ENCODE measurements at regions not wholly inside any gene's neighbourhood (a gene's known extent, or its start where the extent isn't known, plus 50 kb on each side); places are given as distances from the start of the nearest gene placed in this dataset.

DNA sequence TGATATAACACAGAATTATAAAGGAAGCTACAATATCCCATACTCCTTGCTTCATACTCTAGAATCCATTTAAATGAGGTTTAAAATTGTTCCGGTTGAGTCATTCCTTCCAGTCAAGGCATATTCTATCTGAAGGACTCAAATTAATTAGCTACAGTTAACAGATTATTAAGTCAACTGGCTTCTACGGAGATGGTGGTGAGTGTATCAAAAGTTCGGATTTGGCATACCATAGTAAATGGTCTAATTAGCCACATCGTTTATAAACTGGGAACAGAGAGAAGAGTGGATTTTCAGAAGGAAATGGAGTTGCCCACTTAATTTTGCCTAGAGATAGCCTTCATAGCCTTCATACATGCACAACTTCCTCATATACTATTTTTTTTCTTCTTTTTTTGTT, 1095.3 kb downstream of the TTLL7 start:
- Histone ChIP-seq H3K9me2 (replicated peaks; ENCODE audit: control insufficient read depth, low read length) (no peaks in the 10 kb centered on the region), H3K4me1 (ENCODE audit: control insufficient read depth, low read length) (no peaks in the 10 kb centered on the region), H3F3A (ENCODE audit: control insufficient read depth, insufficient read depth) (no peaks in the 10 kb centered on the region), H3K79me2 (ENCODE audit: control insufficient read depth, low read length) (no peaks in the 10 kb centered on the region), H3K4me2 (ENCODE audit: low read length) (no peak overlapping the region), H4K20me1 (ENCODE audit: control insufficient read depth, insufficient read depth, low read depth, low read length) (no peaks in the 10 kb centered on the region), H3K4me3 (ENCODE audit: low read length) (no peak overlapping the region), H3K27me3 (ENCODE audit: control insufficient read depth, low read length) (no peaks in the 10 kb centered on the region), H3K27ac (ENCODE audit: low read depth, low read length) (no peak overlapping the region), H3K9me3 (ENCODE audit: control insufficient read depth, insufficient read depth, low read length) (no peaks in the 10 kb centered on the region), H3K36me3 (ENCODE audit: control insufficient read depth, low read length) (no peaks in the 10 kb centered on the region)
- no peak for TF ChIP-seq EZH2phosphoT487 (IDR thresholded peaks at IDR 0.05; ENCODE audit: borderline replicate concordance, low read length)
- TF ChIP-seq, protein P1, sequence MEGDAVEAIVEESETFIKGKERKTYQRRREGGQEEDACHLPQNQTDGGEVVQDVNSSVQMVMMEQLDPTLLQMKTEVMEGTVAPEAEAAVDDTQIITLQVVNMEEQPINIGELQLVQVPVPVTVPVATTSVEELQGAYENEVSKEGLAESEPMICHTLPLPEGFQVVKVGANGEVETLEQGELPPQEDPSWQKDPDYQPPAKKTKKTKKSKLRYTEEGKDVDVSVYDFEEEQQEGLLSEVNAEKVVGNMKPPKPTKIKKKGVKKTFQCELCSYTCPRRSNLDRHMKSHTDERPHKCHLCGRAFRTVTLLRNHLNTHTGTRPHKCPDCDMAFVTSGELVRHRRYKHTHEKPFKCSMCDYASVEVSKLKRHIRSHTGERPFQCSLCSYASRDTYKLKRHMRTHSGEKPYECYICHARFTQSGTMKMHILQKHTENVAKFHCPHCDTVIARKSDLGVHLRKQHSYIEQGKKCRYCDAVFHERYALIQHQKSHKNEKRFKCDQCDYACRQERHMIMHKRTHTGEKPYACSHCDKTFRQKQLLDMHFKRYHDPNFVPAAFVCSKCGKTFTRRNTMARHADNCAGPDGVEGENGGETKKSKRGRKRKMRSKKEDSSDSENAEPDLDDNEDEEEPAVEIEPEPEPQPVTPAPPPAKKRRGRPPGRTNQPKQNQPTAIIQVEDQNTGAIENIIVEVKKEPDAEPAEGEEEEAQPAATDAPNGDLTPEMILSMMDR (IDR thresholded peaks at IDR 0.05; ENCODE audit: low read depth, low read length, poor library complexity, severe bottlenecking) = no peak

DNA sequence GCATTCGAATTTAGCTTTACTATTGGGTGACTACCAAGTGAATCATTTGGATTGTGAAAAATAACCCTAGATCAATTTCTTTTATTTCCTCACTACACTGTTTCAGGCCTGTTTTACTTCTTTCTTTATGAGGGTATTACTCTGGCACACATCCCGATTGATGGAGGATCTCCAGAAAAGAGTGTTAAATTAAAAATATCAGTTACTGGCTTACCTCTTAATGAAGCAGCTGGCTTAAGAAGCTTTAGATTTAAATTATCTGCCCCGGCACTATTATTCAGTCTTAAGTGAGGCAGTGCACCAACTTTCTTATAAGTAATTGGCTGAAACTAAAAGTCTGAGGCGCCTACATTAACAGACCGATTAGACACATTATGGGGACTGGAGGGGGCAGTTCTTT, 1097.4 kb downstream of the TTLL7 start:
- Histone ChIP-seq H3K79me2 (ENCODE audit: control insufficient read depth, low read length) (no peaks in the 10 kb centered on the region), H3K9me2 (replicated peaks; ENCODE audit: control insufficient read depth, low read length) (no peaks in the 10 kb centered on the region), H4K20me1 (ENCODE audit: control insufficient read depth, insufficient read depth, low read depth, low read length) (no peaks in the 10 kb centered on the region), H3K4me3 (ENCODE audit: low read length) (no peak overlapping the region), H3K4me1 (ENCODE audit: control insufficient read depth, low read length) (no peaks in the 10 kb centered on the region), H3K27ac (ENCODE audit: low read depth, low read length) (no peak overlapping the region), H3F3A (ENCODE audit: control insufficient read depth, insufficient read depth) (no peaks in the 10 kb centered on the region), H3K27me3 (ENCODE audit: control insufficient read depth, low read length) (no peaks in the 10 kb centered on the region), H3K36me3 (ENCODE audit: control insufficient read depth, low read length) (no peaks in the 10 kb centered on the region), H3K4me2 (ENCODE audit: low read length) (no peak overlapping the region), H3K9me3 (ENCODE audit: control insufficient read depth, insufficient read depth, low read length) (no peaks in the 10 kb centered on the region)
- TF ChIP-seq, protein P1 (IDR thresholded peaks at IDR 0.05; ENCODE audit: low read depth, low read length, poor library complexity, severe bottlenecking) = no peak
- no peak for TF ChIP-seq EZH2phosphoT487 (IDR thresholded peaks at IDR 0.05; ENCODE audit: borderline replicate concordance, low read length)

GRCh38 chr1:82901118-82901517, 1097.8 kb downstream of the TTLL7 start:
- H4K20me1 ChIP-seq (ENCODE audit: control insufficient read depth, insufficient read depth, low read depth, low read length) = no peaks in the 10 kb centered on the region
- no peak overlapping the region for H3K27ac ChIP-seq (ENCODE audit: low read depth, low read length)
- H3K4me3 ChIP-seq (ENCODE audit: low read length) = no peak overlapping the region
- H3K27me3 ChIP-seq (ENCODE audit: control insufficient read depth, low read length) = no peaks in the 10 kb centered on the region
- no peak overlapping the region for H3K4me2 ChIP-seq (ENCODE audit: low read length)
- TF ChIP-seq EZH2phosphoT487 (IDR thresholded peaks at IDR 0.05; ENCODE audit: borderline replicate concordance, low read length) = no peak
- TF ChIP-seq, protein P1 (IDR thresholded peaks at IDR 0.05; ENCODE audit: low read depth, low read length, poor library complexity, severe bottlenecking) = no peak
- no peaks in the 10 kb centered on the region for H3K79me2 ChIP-seq (ENCODE audit: control insufficient read depth, low read length)
- H3F3A ChIP-seq (ENCODE audit: control insufficient read depth, insufficient read depth) = no peaks in the 10 kb centered on the region
- H3K9me3 ChIP-seq (ENCODE audit: control insufficient read depth, insufficient read depth, low read length) = no peaks in the 10 kb centered on the region
- H3K9me2 ChIP-seq (replicated peaks; ENCODE audit: control insufficient read depth, low read length) = no peaks in the 10 kb centered on the region
- H3K36me3 ChIP-seq (ENCODE audit: control insufficient read depth, low read length) = no peaks in the 10 kb centered on the region
- no peaks in the 10 kb centered on the region for H3K4me1 ChIP-seq (ENCODE audit: control insufficient read depth, low read length)

DNA sequence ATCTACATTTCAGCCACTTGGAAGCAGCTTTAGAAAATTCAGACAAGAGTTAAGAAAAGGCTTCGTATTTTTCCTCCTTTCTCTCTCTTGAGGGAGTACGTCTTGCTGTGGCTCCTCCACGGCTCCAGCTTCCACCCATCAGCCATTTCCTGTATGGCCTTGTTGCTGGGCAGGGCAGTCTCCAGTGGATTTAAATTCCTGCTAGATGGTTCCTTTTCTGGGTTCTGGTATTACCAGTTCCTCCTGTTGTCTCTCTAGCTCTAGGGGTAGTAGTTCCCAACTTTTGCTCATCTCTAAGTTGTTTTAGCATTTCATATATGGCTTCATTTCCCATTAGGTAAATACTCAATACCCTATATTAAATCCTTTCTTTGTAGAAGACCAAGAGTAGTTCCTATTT, 1098.3 kb downstream of the ADGRL2 start:
- H3K27ac ChIP-seq (ENCODE audit: low read depth, low read length) = no peak overlapping the region
- TF ChIP-seq EZH2phosphoT487 (IDR thresholded peaks at IDR 0.05; ENCODE audit: borderline replicate concordance, low read length) = no peak
- TF ChIP-seq, protein P1 (IDR thresholded peaks at IDR 0.05; ENCODE audit: low read depth, low read length, poor library complexity, severe bottlenecking) = no peak
- no peaks in the 10 kb centered on the region for H3K27me3 ChIP-seq (ENCODE audit: control insufficient read depth, low read length)
- no peaks in the 10 kb centered on the region for H4K20me1 ChIP-seq (ENCODE audit: control insufficient read depth, insufficient read depth, low read depth, low read length)
- no peaks in the 10 kb centered on the region for H3K9me3 ChIP-seq (ENCODE audit: control insufficient read depth, insufficient read depth, low read length)
- H3K4me3 ChIP-seq (ENCODE audit: low read length) = no peak overlapping the region
- no peaks in the 10 kb centered on the region for H3K36me3 ChIP-seq (ENCODE audit: control insufficient read depth, low read length)
- H3K9me2 ChIP-seq (replicated peaks; ENCODE audit: control insufficient read depth, low read length) = no peaks in the 10 kb centered on the region
- H3K4me2 ChIP-seq (ENCODE audit: low read length) = no peak overlapping the region
- H3F3A ChIP-seq (ENCODE audit: control insufficient read depth, insufficient read depth) = no peaks in the 10 kb centered on the region
- H3K79me2 ChIP-seq (ENCODE audit: control insufficient read depth, low read length) = no peaks in the 10 kb centered on the region
- H3K4me1 ChIP-seq (ENCODE audit: control insufficient read depth, low read length) = no peaks in the 10 kb centered on the region
